Epidermal melanocyte (primary cell): ENCODE measurements at regions not wholly inside any gene's neighbourhood (a gene's known extent, or its start where the extent isn't known, plus 50 kb on each side); places are given as distances from the start of the nearest gene placed in this dataset.
A peak's percentile ranks its signal among the peaks of the same experiment; 100 is the strongest.

Experiments used
- DNase-seq: peaks from one replicate; pipeline ENCODE4 v3.0.0; 2011; ENCODE audit warnings: low spot score; ENCODE audit not compliant: insufficient read length

DNA sequence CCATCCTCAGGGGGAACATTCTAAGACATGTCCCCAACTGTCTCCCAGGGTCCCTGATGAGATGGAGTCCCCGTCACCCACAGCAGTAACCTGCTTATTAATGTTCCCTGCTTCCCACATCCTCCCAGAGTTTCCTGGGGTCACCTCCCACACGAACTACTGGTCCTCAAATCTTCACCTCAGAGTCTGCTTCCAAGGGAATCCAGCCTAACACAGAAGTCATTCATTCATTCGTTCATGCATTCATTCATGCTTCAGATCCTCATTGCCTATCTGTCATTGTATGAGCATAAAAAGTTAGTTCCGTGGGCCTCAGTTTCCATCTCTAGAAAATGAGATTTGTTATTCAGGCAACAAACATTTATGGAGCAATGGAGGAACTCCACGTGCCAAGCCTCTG lies 516.2 kb downstream of the SHQ1 start:
- no peak for DNase-seq

DNA sequence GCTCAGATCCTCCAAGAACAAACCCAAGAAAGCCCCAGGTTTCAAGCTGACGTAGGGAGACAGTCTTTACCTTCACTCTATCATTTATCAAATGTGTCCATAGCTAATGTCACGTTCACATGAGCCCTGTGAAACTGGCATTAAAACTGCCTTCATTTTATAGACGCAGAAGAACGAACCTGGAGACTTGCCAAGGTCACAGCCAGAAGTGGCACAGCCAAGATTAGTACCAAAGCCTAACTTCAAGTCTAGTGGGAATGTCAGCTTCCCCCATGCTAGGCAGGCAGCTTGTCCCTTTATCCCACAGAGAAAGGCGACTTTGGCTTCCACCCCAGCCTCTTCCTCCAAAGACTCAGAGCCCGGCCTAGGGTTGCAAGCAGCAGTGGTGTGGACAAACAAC lies 517.2 kb downstream of the SHQ1 start:
- DNase-seq: no peak

DNA sequence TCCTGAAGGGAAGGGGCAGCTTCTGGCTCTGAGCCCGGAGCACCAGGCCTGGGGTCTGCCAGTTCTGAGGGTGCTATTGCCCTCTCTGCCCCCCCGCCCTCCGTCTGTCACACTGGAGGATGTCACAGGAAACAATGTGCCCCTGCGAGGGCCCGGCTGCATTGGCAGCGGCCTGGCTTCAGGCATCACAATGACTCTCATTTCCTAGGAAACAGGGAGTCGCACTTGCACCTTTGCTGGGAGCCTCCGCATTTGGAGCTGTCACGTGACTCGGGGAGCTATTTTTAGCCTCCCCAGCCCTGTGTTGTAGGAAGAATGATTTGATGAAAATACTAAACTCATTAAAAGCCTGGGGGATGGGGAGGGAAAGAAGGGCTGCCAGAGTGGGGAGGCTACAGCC lies 518.9 kb downstream of the SHQ1 start:
- DNase-seq: no peak

DNA sequence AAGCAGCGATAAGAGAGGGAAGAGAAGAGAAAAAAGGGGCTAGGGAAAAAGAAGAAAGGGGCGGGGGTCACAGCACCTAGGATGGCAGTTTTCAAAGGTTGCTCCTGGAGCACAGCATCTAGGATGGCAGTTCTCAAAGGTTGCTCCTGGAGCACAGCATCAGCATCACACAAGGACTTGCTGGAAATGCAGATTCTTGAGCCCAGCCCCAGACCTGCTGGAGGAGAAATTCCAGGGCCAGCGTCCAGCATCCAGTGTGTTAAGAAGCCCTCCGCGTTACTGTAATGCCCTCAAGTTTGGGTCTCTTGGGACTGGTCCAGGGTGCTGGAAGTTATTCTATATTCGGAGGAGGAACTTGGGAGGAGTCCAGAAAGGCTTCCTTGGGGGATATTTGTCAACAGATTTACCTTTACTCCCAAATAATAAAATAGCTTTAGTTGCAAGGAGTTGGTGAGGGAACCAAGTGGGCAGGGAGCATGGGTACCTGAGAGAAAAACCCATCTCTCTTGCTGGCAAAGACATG lies 519.4 kb downstream of the SHQ1 start:
- no peak for DNase-seq

DNA sequence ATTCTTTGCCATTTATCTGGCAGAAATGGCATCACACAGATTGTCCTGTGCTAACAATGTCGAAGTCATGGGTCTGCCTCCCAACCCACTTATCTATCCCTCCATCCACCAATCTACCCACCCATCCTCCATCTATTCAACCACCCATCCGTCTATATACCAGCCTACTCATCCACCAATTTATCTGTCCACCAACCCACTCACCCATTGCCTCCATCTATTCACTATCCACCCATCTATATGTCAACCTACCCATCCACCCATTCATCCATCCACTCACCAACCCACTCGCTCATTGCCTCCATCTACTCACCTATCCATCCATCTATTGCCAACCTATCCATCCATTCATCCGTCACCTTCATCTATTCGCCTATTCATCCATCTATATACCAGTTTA lies 521.2 kb downstream of the SHQ1 start:
- no peak for DNase-seq

DNA sequence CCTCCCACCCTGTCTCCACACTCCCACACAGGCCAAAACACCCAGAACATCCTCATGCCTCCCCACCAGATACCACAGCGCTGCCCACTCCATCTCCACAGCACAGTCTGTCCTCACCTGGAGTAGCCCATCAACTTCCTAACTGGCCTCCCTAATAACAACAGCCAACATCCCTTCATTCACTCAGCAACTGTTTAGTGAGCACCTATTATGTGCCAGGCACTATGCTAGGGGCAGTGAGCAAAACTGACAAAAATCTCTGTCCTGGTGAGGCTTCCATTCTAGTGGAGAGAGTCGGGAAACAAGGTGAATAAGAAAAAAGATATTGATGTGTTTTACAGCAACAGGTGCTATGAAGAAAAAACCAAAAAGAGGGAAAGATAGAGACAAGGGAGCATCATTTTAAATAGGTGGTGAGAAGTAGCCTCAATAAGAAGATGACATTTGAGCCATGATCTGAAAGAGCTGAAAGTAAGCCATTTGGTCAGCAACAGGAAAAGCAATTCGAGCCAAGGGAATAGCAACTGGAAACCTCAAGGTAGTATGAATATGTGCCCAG lies 523.9 kb downstream of the SHQ1 start:
- DNase-seq: no peak

DNA sequence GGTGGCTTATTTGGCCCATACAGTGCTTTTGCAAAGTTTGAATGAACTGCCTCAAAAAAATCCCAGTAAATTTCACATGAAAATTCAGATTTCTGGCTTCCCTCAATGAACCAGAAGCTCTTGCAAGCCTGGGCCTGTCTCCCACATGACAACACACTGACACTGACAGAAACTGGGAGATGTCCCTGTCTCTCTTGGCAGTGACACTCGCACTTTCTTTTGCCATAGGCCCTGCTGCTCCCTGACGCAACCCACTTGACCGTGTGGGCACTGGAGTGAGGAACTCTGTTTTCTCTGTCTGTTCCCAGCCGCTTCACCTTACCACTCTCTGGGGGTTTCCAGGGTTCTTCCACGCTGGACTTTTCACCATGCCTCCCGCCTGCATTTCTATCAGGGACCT lies 524.5 kb downstream of the SHQ1 start:
- no peak for DNase-seq

DNA sequence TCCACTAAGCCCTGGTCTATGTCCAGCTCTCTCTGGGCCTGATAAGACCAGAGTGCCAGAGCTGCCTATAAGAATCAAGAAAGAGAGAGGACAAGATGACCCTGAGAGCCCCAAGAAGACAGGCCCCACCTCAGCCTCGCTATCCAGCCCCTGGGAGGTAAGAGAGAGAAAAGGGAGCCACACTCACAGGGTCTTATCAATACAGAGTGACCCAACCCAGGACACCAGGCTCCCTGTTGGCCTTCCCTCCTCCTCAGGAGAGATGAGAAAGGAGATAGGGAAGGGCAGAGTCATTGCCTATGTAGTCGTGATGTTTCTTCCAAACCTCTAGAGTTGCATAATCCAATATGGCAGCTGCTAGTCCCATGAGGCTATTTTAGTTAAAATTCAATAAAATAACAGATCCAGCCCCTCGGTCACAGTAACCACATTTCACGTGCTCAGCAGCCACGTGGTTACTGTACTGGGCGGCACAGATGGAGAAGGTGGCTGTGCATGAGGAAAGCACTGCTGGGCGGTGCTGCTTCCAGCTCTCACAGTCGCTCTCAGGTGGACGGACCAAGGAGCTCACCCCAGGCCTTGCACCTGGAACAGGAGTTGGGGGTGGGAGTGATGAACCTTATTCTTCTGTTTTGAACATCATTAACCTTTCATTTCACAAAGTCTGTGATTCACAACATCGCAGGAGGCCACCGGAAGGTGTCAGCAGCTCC lies 525.8 kb downstream of the SHQ1 start:
- DNase-seq: no peak

DNA sequence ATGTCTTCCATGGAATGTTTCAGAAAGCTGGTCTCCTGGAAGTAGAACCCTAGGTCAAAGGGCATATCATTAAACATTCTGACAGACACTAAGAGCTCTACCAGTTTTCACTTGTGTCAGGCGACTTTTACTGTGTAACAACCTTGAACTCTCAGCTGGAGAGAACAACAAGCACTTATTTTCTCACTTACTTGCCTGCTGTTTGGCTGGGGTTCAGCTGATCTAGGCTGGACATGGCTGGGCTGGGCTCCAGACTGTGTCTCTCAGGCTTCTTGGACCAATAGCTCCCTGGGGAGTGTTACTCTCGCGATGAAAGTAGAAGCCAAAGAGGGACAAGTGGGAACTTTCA lies 527.3 kb downstream of the SHQ1 start:
- DNase-seq: no peak

DNA sequence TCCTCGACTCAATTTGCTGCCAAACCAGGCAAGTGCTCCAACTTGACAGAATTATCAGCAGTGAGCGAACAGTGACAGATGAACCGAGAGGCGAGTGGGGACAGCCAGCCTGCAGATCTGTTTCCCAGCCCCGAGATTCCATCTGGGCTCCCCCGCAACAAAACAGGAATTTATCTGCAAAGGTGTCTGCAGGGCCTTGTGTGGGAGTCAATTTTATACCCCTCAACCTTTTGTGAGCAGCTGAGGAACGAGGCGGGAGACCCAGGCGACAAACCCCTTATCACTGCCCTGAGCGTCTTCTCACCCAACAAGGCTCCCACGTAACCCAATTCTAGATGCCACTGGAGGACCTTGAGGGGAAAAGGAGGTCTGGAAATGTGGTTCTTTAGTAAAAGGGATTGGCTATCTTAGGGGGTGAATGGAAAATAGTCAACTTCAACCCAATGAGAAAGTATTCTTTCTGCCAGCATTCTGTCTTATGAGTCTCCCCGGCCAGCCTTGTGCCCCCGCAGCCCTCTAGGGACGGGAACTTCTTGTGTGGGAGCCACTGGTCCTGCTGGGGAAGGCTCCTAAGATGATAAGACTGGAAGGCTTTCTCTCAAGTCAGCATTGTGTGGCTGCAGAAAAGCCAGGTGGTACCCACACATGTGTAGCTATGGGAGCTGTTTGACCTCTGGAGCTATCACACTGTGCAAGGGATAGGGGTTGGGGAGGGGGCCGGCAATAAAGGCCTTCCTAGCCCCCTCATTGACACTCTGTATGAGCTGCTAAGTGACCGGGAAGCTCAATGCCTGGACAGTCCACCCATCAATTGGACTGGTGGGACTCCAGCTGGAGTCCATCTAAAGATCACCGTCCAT lies 527.9 kb downstream of the SHQ1 start:
- no peak for DNase-seq

DNA sequence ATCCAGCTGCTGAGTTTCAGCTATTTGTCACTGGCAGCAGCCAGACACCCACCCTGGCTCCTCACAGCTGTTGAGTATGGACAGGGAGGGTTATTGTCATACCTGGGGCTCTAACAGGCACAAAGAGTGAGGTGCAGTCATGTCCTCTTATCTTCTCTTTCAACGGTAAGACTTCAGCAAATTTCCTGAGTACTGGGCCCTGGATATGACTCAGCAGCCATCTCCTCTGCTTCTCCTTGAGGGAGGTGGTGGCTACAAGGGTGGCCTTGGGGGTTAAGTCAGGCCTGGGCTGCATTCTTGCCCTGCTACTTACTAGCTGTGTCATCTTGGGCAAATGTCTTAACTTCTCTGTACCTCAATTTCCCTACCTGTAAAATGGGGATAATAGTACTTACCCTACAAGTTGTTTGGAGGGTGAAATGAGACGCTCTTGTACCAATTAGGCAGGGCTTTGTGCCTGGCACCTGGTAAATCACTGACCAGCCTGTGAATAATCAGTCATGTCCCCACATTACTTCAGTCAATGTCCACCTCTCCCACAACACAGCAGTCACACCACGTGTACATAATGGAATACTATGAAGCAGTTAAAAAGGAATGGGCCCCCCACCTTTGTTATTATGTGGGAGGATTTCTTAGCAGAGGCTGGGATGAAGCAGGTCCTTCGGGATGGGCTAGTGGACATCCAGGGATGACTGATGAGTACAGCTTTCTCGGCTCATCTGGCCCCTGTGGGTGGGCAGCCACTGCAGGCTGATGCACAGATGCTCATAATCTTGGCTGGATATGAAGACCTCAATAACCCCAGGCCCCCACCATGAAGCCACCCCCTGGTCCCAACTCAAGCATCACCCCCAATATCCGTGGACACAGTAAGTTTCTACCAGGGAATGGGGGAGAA lies 528.8 kb downstream of the SHQ1 start:
- no peak for DNase-seq

DNA sequence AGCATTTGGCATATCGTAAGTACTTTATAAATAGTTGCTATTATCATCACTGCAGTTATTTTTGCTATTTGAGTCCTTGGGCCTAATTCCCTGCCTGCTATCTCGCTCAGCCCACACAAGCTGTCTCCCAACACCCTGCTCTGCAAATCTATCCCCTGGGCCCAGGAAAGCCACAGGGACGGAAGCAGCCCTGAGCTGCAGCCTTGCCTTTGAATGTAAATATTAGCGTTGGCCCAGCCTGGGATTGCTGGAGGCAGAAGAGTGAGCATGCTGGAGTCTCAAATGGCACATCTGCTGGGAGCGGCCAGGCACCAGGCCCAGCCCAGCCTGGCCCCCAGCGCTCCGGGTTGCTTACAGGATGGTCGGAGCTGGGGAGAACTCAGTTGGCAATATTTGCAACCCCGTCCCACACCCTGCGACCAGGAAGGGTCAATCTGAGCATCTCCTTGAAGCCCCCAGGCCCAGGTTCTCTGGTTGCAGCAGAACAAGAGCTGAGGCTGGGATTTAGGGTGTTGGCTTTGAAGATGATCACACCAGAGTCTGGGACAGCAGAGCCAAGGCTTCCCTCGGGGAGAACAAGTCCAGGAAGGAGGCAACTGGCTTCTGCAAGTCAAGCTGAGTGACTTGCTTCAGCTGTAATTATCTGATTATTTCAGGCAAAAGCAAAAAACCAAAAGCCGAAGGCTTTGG lies 529.6 kb downstream of the SHQ1 start:
- no peak for DNase-seq

DNA sequence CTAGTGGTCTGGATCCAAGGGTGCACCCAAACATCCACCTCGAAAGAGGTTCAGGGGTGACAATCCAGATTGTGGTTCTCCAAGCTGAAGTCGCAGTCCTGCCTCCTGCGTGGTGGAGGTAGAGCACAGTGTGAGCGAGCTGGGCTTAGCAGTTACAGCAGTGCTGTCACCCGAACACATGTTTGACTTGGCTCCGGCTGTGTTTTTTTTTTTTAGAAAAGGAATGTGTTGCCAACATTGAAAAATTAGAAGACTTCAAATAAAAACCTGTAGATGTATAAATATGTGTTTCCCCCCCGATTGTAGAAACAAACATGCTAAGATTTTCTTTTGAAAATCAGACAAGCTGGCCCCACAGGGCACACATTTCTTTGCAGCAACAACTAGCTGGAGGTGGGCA lies 530.8 kb downstream of the SHQ1 start:
- DNase-seq: no peak

DNA sequence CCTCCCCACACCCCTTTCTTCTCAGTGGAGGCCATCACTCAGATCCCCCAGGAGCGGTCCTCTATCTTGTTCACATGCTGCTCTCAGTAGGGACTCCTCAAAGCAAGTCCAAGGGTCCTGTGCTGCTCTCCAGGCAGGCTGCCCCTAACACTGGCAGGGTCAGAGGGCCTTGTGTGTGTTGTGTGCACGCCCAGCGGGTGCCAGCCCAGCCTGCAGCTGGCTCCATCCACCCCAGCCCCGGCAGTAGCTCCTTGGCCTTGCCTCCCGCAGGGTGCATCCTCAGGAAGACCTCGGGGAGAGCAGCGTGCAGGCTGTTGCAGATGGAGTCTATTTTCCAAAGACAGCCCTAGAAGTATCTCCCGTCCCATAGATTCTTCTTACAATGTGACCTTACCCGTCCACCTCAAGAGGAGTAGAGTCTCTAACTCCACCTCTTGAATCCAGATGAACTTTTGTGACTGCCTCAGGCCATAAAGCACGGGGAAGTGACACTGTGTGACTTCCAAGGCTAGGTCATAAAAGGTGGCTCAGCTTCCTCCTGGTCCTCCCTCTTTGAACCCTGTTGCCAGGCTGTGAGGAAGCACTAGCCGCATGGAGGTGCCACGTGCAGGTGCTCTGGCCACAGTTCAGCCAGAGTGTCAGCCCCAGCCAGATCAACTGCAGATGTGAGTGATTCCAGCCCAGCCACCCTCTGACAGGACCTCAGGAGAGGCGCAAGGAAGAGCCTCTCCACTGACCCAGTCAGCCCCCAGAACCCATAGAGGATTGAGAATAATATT lies 531.6 kb downstream of the SHQ1 start:
- DNase-seq: no peak

DNA sequence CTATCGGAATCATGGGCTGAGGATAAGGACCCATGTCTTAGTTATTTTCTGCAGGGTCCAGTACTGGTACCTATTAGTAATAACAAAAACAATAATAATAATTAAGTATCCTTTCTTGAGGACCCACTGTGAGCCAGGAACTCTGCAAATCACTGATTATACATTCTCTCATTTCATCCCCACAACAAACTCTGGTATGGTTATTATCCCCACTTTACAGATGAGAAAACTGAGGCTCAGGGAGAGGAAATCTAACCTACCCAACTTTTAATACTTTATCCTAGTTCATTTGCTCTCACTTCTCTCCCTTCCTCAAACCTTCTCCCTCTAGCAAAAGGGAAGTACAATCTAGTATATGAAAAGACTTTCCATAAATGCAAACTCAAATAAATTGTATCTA lies 528.4 kb upstream of the PROK2 start:
- DNase-seq: no peak

DNA sequence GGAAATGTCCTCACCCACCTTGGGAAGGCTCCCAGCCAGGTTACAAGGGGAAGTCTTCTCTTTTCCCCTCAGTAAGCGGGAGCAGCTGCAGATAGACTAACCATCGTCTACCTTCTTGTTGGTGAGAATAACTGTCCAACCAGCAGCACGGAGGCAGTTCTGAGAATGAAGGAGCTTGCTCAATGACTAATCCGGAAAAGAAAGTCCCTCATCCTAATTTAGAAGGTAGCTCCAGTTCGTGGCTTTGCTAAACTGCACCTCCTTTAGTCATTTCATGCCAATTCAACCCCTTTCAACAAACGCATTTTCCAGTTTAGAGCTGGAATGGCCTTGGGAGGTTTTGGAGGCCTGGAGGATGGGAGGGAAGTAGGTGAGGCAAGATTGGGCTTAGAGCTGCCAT lies 527.4 kb upstream of the PROK2 start:
- DNase-seq: no peak

DNA sequence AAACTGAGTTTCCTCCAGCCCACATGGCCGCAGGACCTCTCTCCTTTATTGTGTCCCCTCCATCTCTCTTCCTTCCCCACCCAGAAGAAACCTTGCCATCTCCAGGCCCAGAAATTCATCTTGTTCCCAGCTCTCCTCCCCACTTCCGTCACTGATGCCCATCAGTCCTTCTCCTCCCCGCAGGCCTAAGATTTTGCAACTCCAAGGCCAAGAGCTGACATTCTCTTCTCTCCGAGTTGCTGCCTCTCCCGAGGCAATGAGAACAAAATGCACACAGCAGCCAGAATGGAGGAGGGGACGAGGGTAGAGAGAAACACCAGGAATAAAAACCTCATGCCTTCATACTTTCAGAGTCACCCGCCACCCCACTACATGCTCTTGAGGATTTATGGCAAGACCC lies 526.5 kb upstream of the PROK2 start:
- DNase-seq: no peak

DNA sequence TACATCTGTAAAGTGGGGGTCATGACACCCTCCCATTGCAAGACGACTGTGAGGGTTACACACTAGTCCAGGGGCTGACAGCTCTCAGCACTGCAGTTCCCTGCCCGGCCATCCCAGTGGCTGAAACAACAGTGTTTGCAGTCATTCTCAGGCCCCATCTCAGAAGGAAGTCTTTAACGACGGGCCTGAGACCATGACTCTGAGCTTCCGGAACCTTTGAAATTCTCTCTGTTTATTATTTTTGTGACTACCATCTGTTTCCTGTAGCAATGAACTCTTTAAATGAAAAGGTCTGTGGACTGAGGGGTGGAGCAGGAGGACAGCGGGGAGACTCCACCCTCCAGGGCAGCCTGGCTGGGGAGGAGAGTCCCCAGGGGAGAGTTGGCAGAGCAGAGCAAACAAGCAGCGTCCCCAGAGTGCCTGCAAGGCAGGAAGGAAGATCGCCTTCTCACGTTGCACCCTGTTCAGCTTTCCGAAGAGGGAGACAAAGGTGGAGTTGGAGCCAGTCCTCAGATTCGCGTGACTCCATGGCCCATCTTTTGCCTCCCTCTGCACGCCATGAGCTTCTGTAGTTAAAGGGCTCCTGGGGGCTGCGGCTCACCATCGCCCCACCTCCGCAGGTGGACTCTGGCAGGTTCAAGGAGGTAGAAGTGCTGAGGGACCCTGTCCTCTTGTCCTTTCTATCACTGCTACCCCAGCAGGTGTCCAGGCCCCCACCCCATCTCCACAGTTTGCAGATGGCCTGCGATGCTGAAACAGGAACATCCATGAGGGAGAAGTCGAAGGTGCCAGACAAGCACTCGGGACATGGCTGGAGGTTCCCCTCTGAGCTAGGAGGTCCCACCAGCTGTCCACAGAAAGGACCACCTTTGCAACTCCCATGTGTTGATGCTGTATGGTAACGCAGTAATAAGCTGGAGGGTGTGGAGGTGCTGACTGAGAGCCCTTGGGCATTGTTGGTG lies 525.8 kb upstream of the PROK2 start:
- DNase-seq: peak; percentile 34
